ENCODE measurements at regions not wholly inside any gene's neighbourhood (a gene's known extent, or its start where the extent isn't known, plus 50 kb on each side); places are given as distances from the start of the nearest gene placed in this dataset.

DNA sequence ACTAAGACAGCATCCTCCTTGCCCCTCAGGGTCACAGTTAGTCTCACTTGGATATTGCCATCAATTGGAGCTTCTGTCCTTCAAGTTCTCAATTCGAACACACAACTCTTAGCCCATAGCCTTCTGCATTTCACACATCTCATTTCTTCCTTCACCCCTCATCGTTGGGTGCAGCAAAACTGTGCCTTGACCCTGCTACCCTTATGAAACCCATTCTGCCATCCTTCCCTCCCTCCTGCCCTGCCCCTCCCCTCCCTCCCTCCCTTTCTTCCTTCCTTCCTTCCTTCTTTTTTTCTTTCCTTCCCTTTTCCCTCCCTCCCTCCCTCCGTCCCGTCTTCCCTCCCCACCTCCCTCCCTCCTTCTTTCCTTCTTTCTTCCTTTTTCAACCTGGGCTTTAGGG, 80.7 kb upstream of the CYRIA start:
- Mint-ChIP-seq H3K27ac (ENCODE audit: unreplicated experiment) (no peak overlapping the region), H3K27me3 (ENCODE audit: low read depth, unreplicated experiment) (peaks cover 34% of the 10 kb centered on the region), H3K9me3 (ENCODE audit: unreplicated experiment) (peaks cover 6% of the 10 kb centered on the region), H3K4me1 (ENCODE audit: low read depth, unreplicated experiment) (no peaks in the 10 kb centered on the region), H3K4me3 (ENCODE audit: unreplicated experiment) (no peak overlapping the region), H3K36me3 (ENCODE audit: low read depth, unreplicated experiment) (no peaks in the 10 kb centered on the region)
- no peak for FAIRE-seq
- Histone ChIP-seq H3K9me3 (ENCODE audit: insufficient read depth, low read depth, low read length) (no peaks in the 10 kb centered on the region), H3K4me1 (ENCODE audit: insufficient read depth, low read length) (no peaks in the 10 kb centered on the region), H2AFZ (ENCODE audit: low read depth, low read length) (no peak overlapping the region), H3K79me2 (ENCODE audit: insufficient read depth, low read length) (no peaks in the 10 kb centered on the region), H3K27me3 (ENCODE audit: insufficient read depth, low read length) (peaks cover 5% of the 10 kb centered on the region), H3K36me3 (ENCODE audit: insufficient read depth, low read length) (no peaks in the 10 kb centered on the region), H3K4me3 (ENCODE audit: insufficient read depth, low read depth, low read length) (no peak overlapping the region), H3K9ac (ENCODE audit: low read length) (no peak overlapping the region), H4K20me1 (ENCODE audit: insufficient read depth, low read length) (no peaks in the 10 kb centered on the region), H3K4me2 (ENCODE audit: low read length) (no peak overlapping the region), H3K27ac (ENCODE audit: low read depth, low read length) (no peak overlapping the region)
- no peak for DNase-seq (ENCODE audit: low read depth)
- TF ChIP-seq, protein P1, sequence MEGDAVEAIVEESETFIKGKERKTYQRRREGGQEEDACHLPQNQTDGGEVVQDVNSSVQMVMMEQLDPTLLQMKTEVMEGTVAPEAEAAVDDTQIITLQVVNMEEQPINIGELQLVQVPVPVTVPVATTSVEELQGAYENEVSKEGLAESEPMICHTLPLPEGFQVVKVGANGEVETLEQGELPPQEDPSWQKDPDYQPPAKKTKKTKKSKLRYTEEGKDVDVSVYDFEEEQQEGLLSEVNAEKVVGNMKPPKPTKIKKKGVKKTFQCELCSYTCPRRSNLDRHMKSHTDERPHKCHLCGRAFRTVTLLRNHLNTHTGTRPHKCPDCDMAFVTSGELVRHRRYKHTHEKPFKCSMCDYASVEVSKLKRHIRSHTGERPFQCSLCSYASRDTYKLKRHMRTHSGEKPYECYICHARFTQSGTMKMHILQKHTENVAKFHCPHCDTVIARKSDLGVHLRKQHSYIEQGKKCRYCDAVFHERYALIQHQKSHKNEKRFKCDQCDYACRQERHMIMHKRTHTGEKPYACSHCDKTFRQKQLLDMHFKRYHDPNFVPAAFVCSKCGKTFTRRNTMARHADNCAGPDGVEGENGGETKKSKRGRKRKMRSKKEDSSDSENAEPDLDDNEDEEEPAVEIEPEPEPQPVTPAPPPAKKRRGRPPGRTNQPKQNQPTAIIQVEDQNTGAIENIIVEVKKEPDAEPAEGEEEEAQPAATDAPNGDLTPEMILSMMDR (IDR thresholded peaks at IDR 0.05; ENCODE audit: insufficient read depth, low read depth, low read length) = no peak
- TF ChIP-seq EZH2 (IDR thresholded peaks at IDR 0.05; ENCODE audit: insufficient read depth, low read length) = no peak

DNA sequence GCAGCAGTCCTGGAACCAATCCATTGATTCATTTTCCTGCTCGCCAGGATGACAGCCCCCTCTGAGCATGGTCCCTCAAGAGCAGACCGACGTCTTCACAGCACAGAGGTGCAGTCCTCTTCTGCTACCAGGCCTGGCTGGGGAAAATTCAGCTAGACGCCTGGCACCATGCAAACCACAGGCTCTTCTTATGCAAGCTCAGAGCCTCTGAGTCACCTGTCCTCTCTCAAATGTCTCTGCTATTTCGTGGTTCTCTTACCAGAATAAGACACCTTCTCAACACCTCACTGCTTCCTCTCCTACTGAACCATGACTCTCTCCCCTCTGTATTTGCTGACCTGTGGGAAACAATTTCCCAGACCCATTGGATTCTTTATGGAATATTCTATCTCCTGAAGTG, 79.8 kb upstream of the CYRIA start:
- H3K27ac ChIP-seq (ENCODE audit: low read depth, low read length) = no peak overlapping the region
- no peak overlapping the region for H3K4me3 ChIP-seq (ENCODE audit: insufficient read depth, low read depth, low read length)
- no peaks in the 10 kb centered on the region for H4K20me1 ChIP-seq (ENCODE audit: insufficient read depth, low read length)
- peaks cover 5% of the 10 kb centered on the region for H3K27me3 ChIP-seq (ENCODE audit: insufficient read depth, low read length)
- no peaks in the 10 kb centered on the region for H3K9me3 ChIP-seq (ENCODE audit: insufficient read depth, low read depth, low read length)
- DNase-seq (ENCODE audit: low read depth) (no peak), FAIRE-seq (no peak)
- H3K79me2 ChIP-seq (ENCODE audit: insufficient read depth, low read length) = no peaks in the 10 kb centered on the region
- H2AFZ ChIP-seq (ENCODE audit: low read depth, low read length) = no peak overlapping the region
- H3K27ac Mint-ChIP-seq (ENCODE audit: unreplicated experiment) = no peak overlapping the region
- no peaks in the 10 kb centered on the region for H3K4me1 Mint-ChIP-seq (ENCODE audit: low read depth, unreplicated experiment)
- peaks cover 36% of the 10 kb centered on the region for H3K27me3 Mint-ChIP-seq (ENCODE audit: low read depth, unreplicated experiment)
- H3K9ac ChIP-seq (ENCODE audit: low read length) = no peak overlapping the region
- no peak for TF ChIP-seq EZH2 (IDR thresholded peaks at IDR 0.05; ENCODE audit: insufficient read depth, low read length)
- TF ChIP-seq, protein P1 (IDR thresholded peaks at IDR 0.05; ENCODE audit: insufficient read depth, low read depth, low read length) = no peak
- H3K9me3 Mint-ChIP-seq (ENCODE audit: unreplicated experiment) = peaks cover 6% of the 10 kb centered on the region
- H3K4me1 ChIP-seq (ENCODE audit: insufficient read depth, low read length) = no peaks in the 10 kb centered on the region
- no peak overlapping the region for H3K4me3 Mint-ChIP-seq (ENCODE audit: unreplicated experiment)
- no peak overlapping the region for H3K4me2 ChIP-seq (ENCODE audit: low read length)
- H3K36me3 ChIP-seq (ENCODE audit: insufficient read depth, low read length) = no peaks in the 10 kb centered on the region
- no peaks in the 10 kb centered on the region for H3K36me3 Mint-ChIP-seq (ENCODE audit: low read depth, unreplicated experiment)

DNA sequence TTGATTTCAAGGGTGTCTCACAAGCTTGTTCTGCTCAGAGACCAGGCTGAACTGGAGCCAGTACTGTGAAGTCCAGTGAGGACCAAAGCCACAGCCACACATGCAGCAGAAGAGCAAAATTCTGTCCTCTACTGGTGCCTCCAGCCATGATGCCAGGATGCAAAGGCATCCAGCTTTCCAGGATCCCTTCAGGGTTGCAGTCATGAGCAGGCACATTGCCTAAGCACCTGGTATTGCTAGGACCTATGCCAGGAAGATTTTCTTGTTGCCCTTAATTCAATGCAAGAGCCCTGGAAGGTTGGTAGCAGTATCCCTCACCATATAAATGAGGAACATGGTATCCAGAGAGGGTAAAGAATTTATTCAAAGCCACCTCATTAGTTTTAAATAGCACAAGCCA, 78.9 kb upstream of the CYRIA start:
- Histone ChIP-seq H2AFZ (ENCODE audit: low read depth, low read length) (no peak overlapping the region), H3K27me3 (ENCODE audit: insufficient read depth, low read length) (peaks cover 5% of the 10 kb centered on the region), H3K4me3 (ENCODE audit: insufficient read depth, low read depth, low read length) (no peak overlapping the region), H3K9me3 (ENCODE audit: insufficient read depth, low read depth, low read length) (no peaks in the 10 kb centered on the region), H3K4me1 (ENCODE audit: insufficient read depth, low read length) (no peaks in the 10 kb centered on the region), H3K9ac (ENCODE audit: low read length) (no peak overlapping the region), H3K27ac (ENCODE audit: low read depth, low read length) (no peak overlapping the region), H3K79me2 (ENCODE audit: insufficient read depth, low read length) (no peaks in the 10 kb centered on the region), H3K36me3 (ENCODE audit: insufficient read depth, low read length) (no peaks in the 10 kb centered on the region), H3K4me2 (ENCODE audit: low read length) (no peak overlapping the region), H4K20me1 (ENCODE audit: insufficient read depth, low read length) (no peaks in the 10 kb centered on the region)
- FAIRE-seq (no peak), DNase-seq (ENCODE audit: low read depth) (no peak)
- peaks cover 30% of the 10 kb centered on the region for H3K27me3 Mint-ChIP-seq (ENCODE audit: low read depth, unreplicated experiment)
- no peak overlapping the region for H3K27ac Mint-ChIP-seq (ENCODE audit: unreplicated experiment)
- H3K36me3 Mint-ChIP-seq (ENCODE audit: low read depth, unreplicated experiment) = no peaks in the 10 kb centered on the region
- H3K9me3 Mint-ChIP-seq (ENCODE audit: unreplicated experiment) = no peaks in the 10 kb centered on the region
- H3K4me3 Mint-ChIP-seq (ENCODE audit: unreplicated experiment) = no peak overlapping the region
- no peaks in the 10 kb centered on the region for H3K4me1 Mint-ChIP-seq (ENCODE audit: low read depth, unreplicated experiment)
- TF ChIP-seq, protein P1 (IDR thresholded peaks at IDR 0.05; ENCODE audit: insufficient read depth, low read depth, low read length) = no peak
- no peak for TF ChIP-seq EZH2 (IDR thresholded peaks at IDR 0.05; ENCODE audit: insufficient read depth, low read length)
